ENCODE measurements at regions not wholly inside any gene's neighbourhood (a gene's known extent, or its start where the extent isn't known, plus 50 kb on each side); places are given as distances from the start of the nearest gene placed in this dataset.
A peak's percentile ranks its signal among the peaks of the same experiment; 100 is the strongest.

DNA sequence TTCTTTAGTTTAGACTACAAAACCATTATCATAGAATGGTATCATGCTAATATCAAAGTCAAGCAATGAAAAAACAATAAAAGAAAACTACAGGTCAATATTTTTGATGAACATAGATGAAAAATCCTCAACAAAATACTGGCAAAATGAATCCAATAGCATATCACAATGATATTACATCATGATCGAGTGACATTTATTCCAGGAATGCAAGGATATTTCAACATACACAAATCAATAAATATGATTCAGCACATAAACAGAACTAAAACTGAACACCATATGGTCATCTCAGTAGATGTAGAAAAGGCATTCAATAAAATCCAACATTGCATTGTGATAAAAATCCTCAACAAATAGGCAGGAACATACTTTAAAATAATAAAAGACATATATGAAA lies 1657.7 kb downstream of the KCNT2 start:
- Mint-ChIP-seq H3K4me1 (no peaks in the 10 kb centered on the region), H3K27ac (no peak overlapping the region), H3K27me3 (no peaks in the 10 kb centered on the region), H3K9me3 (peaks cover 2 to 4% (median 2%) of the 10 kb centered on the region in 3 donors), H3K4me3 (no peak overlapping the region), H3K36me3 (no peaks in the 10 kb centered on the region)

DNA sequence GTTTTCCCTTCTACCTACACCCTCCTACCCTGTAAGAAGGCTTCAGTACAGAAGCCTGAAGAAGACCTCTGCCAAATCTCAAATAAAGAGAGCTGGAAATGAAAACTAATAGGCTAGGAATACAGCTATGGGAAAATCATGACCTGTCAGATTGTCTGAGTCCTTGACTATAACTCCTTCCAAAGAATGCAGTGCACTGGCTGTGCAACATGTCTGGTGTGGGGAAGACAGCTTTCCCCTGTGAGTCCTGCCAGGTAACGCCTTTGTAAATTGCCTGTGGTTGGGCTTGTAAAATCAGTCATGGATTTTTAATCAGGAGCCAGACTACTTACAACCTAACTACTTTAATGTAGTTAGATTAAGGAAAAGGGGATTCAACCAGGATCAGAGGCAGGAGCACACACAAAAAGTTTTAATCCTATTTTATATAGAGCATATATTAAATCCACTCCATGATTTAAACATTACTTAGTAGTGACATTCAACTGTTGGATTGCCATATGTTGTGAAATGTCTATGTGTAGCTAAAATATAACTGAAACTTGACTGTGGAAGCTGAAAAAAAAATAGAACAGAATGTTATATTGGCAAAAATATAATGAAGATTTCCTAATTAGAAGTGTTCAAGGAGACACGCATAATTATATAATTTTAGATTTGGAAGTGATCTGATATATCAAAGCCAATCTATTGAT lies 1667.8 kb downstream of the KCNT2 start:
- H3K27me3 Mint-ChIP-seq = no peaks in the 10 kb centered on the region
- no peaks in the 10 kb centered on the region for H3K4me1 Mint-ChIP-seq
- H3K27ac Mint-ChIP-seq = no peak overlapping the region
- peaks cover 0 to 2% (median 0%) of the 10 kb centered on the region in 3 donors for H3K9me3 Mint-ChIP-seq
- H3K4me3 Mint-ChIP-seq = no peak overlapping the region
- H3K36me3 Mint-ChIP-seq = no peaks in the 10 kb centered on the region

DNA sequence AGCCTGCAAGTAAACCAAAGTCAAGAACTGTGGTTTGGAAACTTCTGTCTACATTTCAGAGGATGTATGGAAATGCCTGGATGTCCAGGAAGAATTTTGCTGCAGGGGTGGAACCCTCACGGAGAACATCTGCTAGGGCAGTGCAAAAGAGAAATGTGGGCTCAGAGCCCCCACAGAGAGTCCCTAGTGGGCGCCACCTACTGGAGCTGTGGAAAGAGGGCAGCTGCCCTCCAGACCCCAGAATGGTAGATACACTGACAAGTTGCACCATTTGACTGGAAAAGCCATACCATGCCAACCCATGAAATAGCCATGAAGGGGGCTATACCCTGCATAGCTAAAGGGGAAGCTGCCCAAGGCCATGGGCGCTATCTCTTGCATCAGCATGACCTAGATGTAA lies 1672.4 kb downstream of the KCNT2 start:
- Mint-ChIP-seq H3K27me3 (no peaks in the 10 kb centered on the region), H3K4me1 (no peaks in the 10 kb centered on the region), H3K4me3 (no peak overlapping the region), H3K36me3 (no peaks in the 10 kb centered on the region), H3K27ac (no peak overlapping the region), H3K9me3 (peaks cover 2 to 4% (median 3%) of the 10 kb centered on the region in 3 donors)

DNA sequence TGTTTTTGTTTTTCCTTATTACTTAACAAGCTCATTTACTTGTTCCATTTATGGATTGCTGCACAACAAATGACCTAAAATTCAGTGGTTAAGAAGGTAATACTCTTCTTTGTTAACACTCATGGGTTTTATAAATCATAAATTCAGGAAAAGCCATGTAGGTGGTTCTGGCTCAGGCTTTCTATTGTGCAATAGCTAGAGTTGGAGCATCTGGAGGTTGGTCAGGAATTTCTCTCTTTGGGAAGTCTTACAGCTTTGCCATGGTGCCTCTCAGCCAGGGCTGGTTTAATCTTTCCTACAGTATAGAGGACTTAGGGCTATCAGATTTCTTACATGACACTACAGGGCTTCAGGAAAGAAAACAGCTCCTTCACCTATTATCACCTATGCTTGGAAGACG lies 1677.1 kb downstream of the KCNT2 start:
- H3K27ac Mint-ChIP-seq = no peak overlapping the region

DNA sequence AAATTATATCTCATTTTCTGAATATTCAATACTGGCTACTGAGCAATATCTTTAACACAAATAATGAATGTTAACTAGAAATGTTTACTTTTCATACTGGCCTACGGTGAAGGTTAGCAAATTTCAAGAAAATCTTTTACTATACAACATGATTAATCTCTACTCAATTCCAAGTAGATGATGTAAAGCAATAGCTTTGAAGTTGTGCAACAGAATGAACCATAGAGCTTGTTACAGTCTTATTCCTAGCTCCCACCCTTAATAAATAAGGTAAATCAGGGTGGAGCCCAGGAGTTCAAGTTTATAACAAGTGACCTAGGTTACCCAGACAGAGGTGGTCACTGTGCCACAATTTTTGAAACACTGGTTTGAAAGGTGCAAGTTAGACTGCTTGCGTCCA lies 1678.1 kb downstream of the KCNT2 start:
- no peaks in the 10 kb centered on the region for H3K4me1 Mint-ChIP-seq
- H3K9me3 Mint-ChIP-seq = peaks cover 2 to 3% (median 2%) of the 10 kb centered on the region in 3 donors
- H3K27me3 Mint-ChIP-seq = no peaks in the 10 kb centered on the region
- H3K36me3 Mint-ChIP-seq = no peaks in the 10 kb centered on the region
- no peak overlapping the region for H3K4me3 Mint-ChIP-seq
- no peak overlapping the region for H3K27ac Mint-ChIP-seq

More for the DNA sequence above, 1677.1 kb downstream of the KCNT2 start:
- H3K9me3 Mint-ChIP-seq = peaks cover 2 to 3% (median 2%) of the 10 kb centered on the region in 3 donors
- H3K4me1 Mint-ChIP-seq = no peaks in the 10 kb centered on the region
- H3K36me3 Mint-ChIP-seq = no peaks in the 10 kb centered on the region
- H3K27me3 Mint-ChIP-seq = no peaks in the 10 kb centered on the region
- no peak overlapping the region for H3K4me3 Mint-ChIP-seq

DNA sequence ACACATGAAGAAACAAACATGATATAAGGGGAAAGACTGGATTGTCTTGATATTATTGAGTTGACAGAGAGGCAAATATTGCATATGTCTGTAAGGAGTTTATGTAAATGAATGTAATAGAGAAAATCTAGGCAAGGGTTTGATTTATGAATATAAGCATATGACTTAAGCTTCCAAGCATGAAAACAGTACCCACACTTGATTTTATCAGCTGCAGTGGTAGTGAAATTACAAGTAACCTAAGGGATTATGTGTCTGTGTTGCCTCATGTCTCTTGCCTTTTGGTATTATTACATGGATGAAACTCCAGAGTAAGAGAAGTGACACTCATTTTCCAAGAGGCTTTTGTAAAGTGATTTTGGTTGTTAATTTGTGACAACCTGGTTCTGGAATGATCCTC lies 1678.9 kb downstream of the KCNT2 start:
- Mint-ChIP-seq H3K27ac (no peak overlapping the region), H3K36me3 (no peaks in the 10 kb centered on the region), H3K27me3 (no peaks in the 10 kb centered on the region), H3K9me3 (peaks cover 0 to 2% (median 0%) of the 10 kb centered on the region in 3 donors), H3K4me1 (no peaks in the 10 kb centered on the region), H3K4me3 (no peak overlapping the region)

DNA sequence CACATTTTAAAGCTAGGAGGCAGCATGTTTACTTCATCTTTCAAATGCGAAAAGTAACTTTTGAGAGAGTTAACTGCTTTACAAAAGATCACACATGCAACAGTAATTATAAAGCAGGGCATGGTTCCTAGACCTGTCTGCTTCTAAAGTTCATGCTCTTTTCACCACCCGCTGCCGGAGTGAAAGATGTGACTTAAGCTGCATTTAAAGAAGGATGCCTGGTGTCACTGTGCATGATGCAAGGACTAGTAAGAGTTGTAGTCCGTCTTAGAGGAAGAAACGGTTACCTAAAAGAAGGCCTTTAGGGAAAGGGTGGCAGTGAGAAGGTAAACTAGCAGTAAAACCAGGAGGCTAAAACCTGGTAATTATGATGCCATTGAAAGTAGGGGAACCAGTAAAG lies 1689.1 kb downstream of the KCNT2 start:
- H3K27me3 Mint-ChIP-seq = no peaks in the 10 kb centered on the region
- no peak overlapping the region for H3K27ac Mint-ChIP-seq
- H3K4me1 Mint-ChIP-seq = no peaks in the 10 kb centered on the region
- no peaks in the 10 kb centered on the region for H3K36me3 Mint-ChIP-seq
- peaks cover 0 to 2% (median 0%) of the 10 kb centered on the region in 3 donors for H3K9me3 Mint-ChIP-seq
- H3K4me3 Mint-ChIP-seq = no peak overlapping the region

DNA sequence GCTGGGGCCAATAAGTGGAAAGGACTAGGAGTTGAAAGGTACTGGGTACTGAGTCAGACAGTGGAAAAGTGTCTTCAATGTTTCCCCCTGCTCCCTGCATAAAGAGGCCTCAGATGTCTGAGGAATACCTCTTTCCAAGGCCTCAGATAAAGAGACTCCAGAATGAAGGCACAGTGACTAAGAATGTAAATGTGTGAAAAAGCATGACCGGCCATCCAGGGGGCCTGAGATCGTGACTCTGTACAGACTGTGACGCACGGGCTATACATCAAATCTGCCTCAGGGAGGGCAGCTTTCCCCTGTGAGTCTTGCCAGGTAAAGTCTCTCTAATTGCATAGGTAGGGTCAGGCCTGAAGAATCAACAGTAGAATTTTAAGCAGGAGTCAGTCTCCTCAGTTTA lies 1690.5 kb downstream of the KCNT2 start:
- H3K4me1 Mint-ChIP-seq = no peaks in the 10 kb centered on the region
- no peak overlapping the region for H3K4me3 Mint-ChIP-seq

DNA sequence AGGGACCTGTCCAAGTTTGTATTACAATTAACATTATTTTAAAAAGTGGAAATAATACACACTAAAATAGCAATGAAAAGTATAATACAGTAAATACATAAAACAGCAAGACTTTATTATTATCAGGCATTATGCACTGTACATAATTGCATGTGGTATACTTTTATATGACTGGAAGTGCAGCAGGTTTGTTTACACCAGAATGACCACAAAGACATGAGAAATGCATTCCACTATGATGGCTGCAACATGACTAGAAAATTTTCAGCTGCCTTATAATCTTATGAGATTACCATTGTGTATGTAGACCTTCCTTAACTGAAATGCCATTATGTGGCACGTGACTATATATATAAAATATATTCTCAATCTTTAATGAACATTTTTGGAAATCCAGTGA lies 1699.6 kb downstream of the KCNT2 start:
- H3K27me3 Mint-ChIP-seq = no peaks in the 10 kb centered on the region
- H3K4me3 Mint-ChIP-seq = no peak overlapping the region
- H3K4me1 Mint-ChIP-seq = no peaks in the 10 kb centered on the region
- no peaks in the 10 kb centered on the region for H3K36me3 Mint-ChIP-seq
- H3K9me3 Mint-ChIP-seq = no peaks in the 10 kb centered on the region
- H3K27ac Mint-ChIP-seq = no peak overlapping the region

More for the DNA sequence above, 1690.5 kb downstream of the KCNT2 start:
- H3K36me3 Mint-ChIP-seq = no peaks in the 10 kb centered on the region
- H3K9me3 Mint-ChIP-seq = no peaks in the 10 kb centered on the region
- H3K27ac Mint-ChIP-seq = no peak overlapping the region
- H3K27me3 Mint-ChIP-seq = no peaks in the 10 kb centered on the region

DNA sequence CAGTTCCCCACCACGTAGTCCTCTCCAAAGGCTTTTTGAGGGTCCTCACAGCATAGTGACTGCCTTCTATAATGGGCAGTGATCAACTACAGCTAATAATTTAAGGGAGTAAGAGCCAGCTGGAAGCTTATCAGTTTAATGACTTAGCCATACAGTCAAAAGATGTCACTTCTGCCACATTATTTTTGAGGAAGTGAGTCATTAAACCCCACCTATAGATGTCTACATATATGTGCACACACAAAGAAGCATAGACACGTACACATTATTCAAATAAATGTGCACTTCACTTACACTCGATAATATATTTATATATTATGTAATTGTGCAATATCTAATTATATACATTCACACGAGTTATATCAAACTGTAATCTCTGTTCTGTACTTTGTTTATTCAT lies 1704.7 kb downstream of the KCNT2 start:
- Mint-ChIP-seq H3K27me3 (no peaks in the 10 kb centered on the region), H3K27ac (no peak overlapping the region)

DNA sequence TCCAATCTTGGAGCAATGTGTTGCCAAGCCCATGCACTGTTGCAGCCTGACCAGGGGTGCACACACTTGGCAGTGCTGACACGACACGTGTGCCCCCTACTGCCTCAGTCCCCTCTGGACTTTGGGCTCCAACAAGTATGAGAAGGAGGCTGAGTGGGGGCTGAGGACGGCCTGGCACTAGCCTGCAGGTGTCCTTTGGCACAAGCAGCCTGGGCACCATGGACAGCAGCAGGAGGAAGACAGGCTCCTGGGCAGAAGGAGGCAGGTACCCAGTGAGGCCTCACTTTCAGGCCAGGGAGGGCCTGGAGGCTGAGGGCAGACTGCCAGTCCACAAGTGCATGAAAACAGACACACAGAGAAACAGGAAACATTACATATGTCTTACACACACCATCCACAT lies 1702.9 kb upstream of the B3GALT2 start:
- H3K27ac Mint-ChIP-seq = peak overlapping the region in 1 of 3 donors; percentile 82
- H3K4me1 Mint-ChIP-seq = no peaks in the 10 kb centered on the region
- no peak overlapping the region for H3K4me3 Mint-ChIP-seq
- H3K9me3 Mint-ChIP-seq = peaks cover 0 to 9% (median 7%) of the 10 kb centered on the region in 3 donors
- no peaks in the 10 kb centered on the region for H3K27me3 Mint-ChIP-seq
- H3K36me3 Mint-ChIP-seq = no peaks in the 10 kb centered on the region

More for the DNA sequence above, 1704.7 kb downstream of the KCNT2 start:
- Mint-ChIP-seq H3K36me3 (no peaks in the 10 kb centered on the region), H3K9me3 (peaks cover 0 to 3% (median 0%) of the 10 kb centered on the region in 3 donors), H3K4me3 (no peak overlapping the region), H3K4me1 (no peaks in the 10 kb centered on the region)

DNA sequence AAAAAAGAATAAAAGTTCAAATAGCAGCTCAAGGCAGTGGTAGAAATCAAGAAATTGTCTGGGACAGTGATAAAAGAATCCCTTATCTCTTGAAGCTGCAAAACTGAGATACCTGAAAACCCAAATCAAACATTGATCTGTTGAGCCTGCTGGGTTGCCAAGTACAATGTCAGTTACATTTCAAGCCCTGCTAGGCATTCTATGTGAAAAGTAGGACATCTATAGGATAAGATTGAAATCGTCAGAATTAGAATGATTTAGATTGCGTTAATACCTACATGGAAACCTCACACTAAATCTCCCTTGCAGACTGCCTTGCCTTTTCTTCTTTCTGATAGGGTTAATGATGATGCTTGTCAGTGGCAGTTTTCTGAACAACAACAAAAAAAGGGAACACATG lies 1684.4 kb upstream of the B3GALT2 start:
- H3K27ac Mint-ChIP-seq = no peak overlapping the region
- H3K27me3 Mint-ChIP-seq = no peaks in the 10 kb centered on the region
- H3K4me3 Mint-ChIP-seq = no peak overlapping the region
- no peaks in the 10 kb centered on the region for H3K36me3 Mint-ChIP-seq
- H3K4me1 Mint-ChIP-seq = no peaks in the 10 kb centered on the region
- H3K9me3 Mint-ChIP-seq = peaks cover 0 to 3% (median 1%) of the 10 kb centered on the region in 3 donors

DNA sequence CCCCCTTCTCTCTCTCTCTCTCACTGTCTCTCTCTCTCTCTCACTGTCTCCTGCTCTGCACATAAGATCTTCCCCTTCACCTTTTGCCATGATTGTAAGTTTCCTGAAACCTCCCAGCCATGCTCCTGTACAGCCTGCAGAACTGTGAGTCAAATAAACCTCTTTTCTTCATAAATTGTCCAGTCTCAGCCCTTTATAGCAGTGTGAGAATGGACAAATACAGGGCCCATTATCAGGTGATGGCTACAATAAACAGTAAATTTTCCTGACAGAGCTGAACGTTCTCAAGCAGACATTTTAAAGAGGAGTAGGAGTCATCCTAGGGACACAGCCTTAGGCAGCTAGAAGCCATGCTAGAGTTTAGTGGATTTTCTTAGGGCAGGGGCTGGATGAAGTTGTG lies 1679.7 kb upstream of the B3GALT2 start:
- Mint-ChIP-seq H3K4me3 (no peak overlapping the region), H3K4me1 (no peaks in the 10 kb centered on the region), H3K27ac (no peak overlapping the region), H3K27me3 (no peaks in the 10 kb centered on the region), H3K9me3 (peaks cover 0 to 3% (median 0%) of the 10 kb centered on the region in 3 donors), H3K36me3 (no peaks in the 10 kb centered on the region)

DNA sequence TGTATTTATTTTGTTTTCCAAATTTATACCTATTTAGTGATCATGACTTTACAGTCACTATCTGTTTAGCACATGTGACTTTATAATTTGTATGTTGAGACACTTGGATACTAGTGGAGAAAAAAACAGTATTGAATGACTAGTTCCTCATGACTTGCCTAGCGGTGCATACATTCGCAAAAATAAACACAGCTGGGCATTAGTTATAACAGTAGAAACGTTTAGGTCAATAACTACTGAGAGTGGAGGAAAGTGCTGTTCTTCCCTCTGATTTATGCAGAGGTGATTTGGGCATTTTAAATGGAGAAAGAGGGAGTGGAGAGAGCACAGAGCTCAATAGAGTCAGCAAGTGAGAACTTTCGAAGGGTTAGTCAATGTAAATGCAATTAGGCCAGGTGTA lies 1679.0 kb upstream of the B3GALT2 start:
- Mint-ChIP-seq H3K27me3 (no peaks in the 10 kb centered on the region), H3K4me1 (no peaks in the 10 kb centered on the region), H3K9me3 (peaks cover 0 to 3% (median 2%) of the 10 kb centered on the region in 3 donors), H3K4me3 (no peak overlapping the region), H3K27ac (no peak overlapping the region), H3K36me3 (no peaks in the 10 kb centered on the region)

DNA sequence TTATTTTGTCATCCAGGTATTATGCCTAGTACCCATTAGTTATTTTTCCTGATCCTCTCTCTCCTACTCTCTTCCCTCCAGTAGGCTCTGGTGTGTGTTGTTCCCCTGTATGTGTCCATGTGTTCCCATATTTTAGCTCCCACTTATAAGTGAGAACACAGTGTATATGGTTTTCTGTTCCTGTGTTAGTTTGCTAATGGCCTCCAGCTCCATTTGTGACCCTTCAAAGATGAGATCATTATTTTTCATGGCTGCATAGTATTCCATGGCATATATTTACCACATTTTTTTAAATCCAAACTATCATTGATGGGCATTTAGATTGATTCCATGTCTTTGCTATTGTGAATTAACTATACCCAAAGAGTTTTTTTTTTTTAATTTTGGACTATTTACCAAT lies 1675.7 kb upstream of the B3GALT2 start:
- Mint-ChIP-seq H3K27ac (no peak overlapping the region), H3K27me3 (no peaks in the 10 kb centered on the region), H3K4me3 (no peak overlapping the region), H3K4me1 (no peaks in the 10 kb centered on the region), H3K9me3 (peaks cover 0 to 7% (median 2%) of the 10 kb centered on the region in 3 donors), H3K36me3 (no peaks in the 10 kb centered on the region)
